ENCODE measurements at regions not wholly inside any gene's neighbourhood (a gene's known extent, or its start where the extent isn't known, plus 50 kb on each side); places are given as distances from the start of the nearest gene placed in this dataset.

- CTCF ChIA-PET = no interaction called here
- TF ChIP-seq CTCF (IDR thresholded peaks at IDR 0.05) = no peak
- TF ChIP-seq POLR2AphosphoS5 (IDR thresholded peaks at IDR 0.05; ENCODE audit: low read depth, low read length) = no peak
- TF ChIP-seq SIN3A (IDR thresholded peaks at IDR 0.05; ENCODE audit: borderline replicate concordance, insufficient read depth, low read depth, low read length) = no peak
- TF ChIP-seq, protein P1, sequence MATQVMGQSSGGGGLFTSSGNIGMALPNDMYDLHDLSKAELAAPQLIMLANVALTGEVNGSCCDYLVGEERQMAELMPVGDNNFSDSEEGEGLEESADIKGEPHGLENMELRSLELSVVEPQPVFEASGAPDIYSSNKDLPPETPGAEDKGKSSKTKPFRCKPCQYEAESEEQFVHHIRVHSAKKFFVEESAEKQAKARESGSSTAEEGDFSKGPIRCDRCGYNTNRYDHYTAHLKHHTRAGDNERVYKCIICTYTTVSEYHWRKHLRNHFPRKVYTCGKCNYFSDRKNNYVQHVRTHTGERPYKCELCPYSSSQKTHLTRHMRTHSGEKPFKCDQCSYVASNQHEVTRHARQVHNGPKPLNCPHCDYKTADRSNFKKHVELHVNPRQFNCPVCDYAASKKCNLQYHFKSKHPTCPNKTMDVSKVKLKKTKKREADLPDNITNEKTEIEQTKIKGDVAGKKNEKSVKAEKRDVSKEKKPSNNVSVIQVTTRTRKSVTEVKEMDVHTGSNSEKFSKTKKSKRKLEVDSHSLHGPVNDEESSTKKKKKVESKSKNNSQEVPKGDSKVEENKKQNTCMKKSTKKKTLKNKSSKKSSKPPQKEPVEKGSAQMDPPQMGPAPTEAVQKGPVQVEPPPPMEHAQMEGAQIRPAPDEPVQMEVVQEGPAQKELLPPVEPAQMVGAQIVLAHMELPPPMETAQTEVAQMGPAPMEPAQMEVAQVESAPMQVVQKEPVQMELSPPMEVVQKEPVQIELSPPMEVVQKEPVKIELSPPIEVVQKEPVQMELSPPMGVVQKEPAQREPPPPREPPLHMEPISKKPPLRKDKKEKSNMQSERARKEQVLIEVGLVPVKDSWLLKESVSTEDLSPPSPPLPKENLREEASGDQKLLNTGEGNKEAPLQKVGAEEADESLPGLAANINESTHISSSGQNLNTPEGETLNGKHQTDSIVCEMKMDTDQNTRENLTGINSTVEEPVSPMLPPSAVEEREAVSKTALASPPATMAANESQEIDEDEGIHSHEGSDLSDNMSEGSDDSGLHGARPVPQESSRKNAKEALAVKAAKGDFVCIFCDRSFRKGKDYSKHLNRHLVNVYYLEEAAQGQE (IDR thresholded peaks at IDR 0.05; ENCODE audit: insufficient read depth in 1 of 2, low read depth in 2 of 2, low read length in 1 of 2) = no peak
- TF ChIP-seq TCF7L2 (IDR thresholded peaks at IDR 0.05; ENCODE audit: low read depth, low read length) = no peak
- intact Hi-C loops (cut with micrococcal nuclease; ENCODE audit: unreplicated experiment) = no loop called here
- in situ Hi-C loops (cut with HindIII; ENCODE audit: low pct_unique_long_range_greater_than_20kb, low sequenced_read_pairs) = no loop called here
- DNase-seq (ENCODE audit: low read depth, low spot score) (no peak), ATAC-seq (no peak)
- Histone ChIP-seq H3K27me3 (ENCODE audit: control insufficient read depth, insufficient read depth, low read length) (no peaks in the 10 kb centered on the region), H3K4me3 (ENCODE audit: low read depth in 2 of 2, low read length in 2 of 2) (no peak overlapping the region), H3K4me1 (ENCODE audit: control insufficient read depth, insufficient read depth, low read length) (no peaks in the 10 kb centered on the region), H3K9me3 (ENCODE audit: control insufficient read depth, insufficient read depth, low read depth, low read length) (no peaks in the 10 kb centered on the region), H3K36me3 (ENCODE audit: control insufficient read depth, insufficient read depth, low read length) (no peaks in the 10 kb centered on the region), H3K27ac (ENCODE audit: low read length) (no peak overlapping the region)
- POLR2A ChIA-PET = no interaction called here
- BruUV-seq (replicated peaks) = no TSS peak
Measured at GRCh38 chr11:106176817-106177216, 99.4 kb downstream of the AASDHPPT start.

GRCh38 chr11:106177311-106177710, 99.8 kb downstream of the AASDHPPT start:
- Histone ChIP-seq H3K27me3 (ENCODE audit: control insufficient read depth, insufficient read depth, low read length) (no peaks in the 10 kb centered on the region), H3K9me3 (ENCODE audit: control insufficient read depth, insufficient read depth, low read depth, low read length) (no peaks in the 10 kb centered on the region), H3K27ac (ENCODE audit: low read length) (no peak overlapping the region), H3K4me1 (ENCODE audit: control insufficient read depth, insufficient read depth, low read length) (no peaks in the 10 kb centered on the region), H3K4me3 (ENCODE audit: low read depth in 2 of 2, low read length in 2 of 2) (no peak overlapping the region), H3K36me3 (ENCODE audit: control insufficient read depth, insufficient read depth, low read length) (no peaks in the 10 kb centered on the region)
- TF ChIP-seq, protein P1 (IDR thresholded peaks at IDR 0.05; ENCODE audit: insufficient read depth in 1 of 2, low read depth in 2 of 2, low read length in 1 of 2) = no peak
- TF ChIP-seq CTCF (IDR thresholded peaks at IDR 0.05) = no peak
- TF ChIP-seq SIN3A (IDR thresholded peaks at IDR 0.05; ENCODE audit: borderline replicate concordance, insufficient read depth, low read depth, low read length) = no peak
- TF ChIP-seq POLR2AphosphoS5 (IDR thresholded peaks at IDR 0.05; ENCODE audit: low read depth, low read length) = no peak
- no peak for TF ChIP-seq TCF7L2 (IDR thresholded peaks at IDR 0.05; ENCODE audit: low read depth, low read length)
- in situ Hi-C loops (cut with HindIII; ENCODE audit: low pct_unique_long_range_greater_than_20kb, low sequenced_read_pairs) = no loop called here
- POLR2A ChIA-PET = no interaction called here
- intact Hi-C loops (cut with micrococcal nuclease; ENCODE audit: unreplicated experiment) = no loop called here
- no TSS peak for BruUV-seq (replicated peaks)
- ATAC-seq (no peak), DNase-seq (ENCODE audit: low read depth, low spot score) (no peak)
- CTCF ChIA-PET = no interaction called here
